ENCODE measurements at regions not wholly inside any gene's neighbourhood (a gene's known extent, or its start where the extent isn't known, plus 50 kb on each side); places are given as distances from the start of the nearest gene placed in this dataset.

- H3K4me3 ChIP-seq (ENCODE audit: insufficient read depth, low read length), result no peak overlapping the region
- H2AFZ ChIP-seq (ENCODE audit: low read length), result no peak overlapping the region
- H3K36me3 ChIP-seq (ENCODE audit: insufficient read depth, low read length), result no peaks in the 10 kb centered on the region
- H4K20me1 ChIP-seq (ENCODE audit: insufficient read depth, low read length), result no peaks in the 10 kb centered on the region
- no peak overlapping the region for H3K27ac ChIP-seq (ENCODE audit: low read depth, low read length)
- no peaks in the 10 kb centered on the region for H3K9me3 ChIP-seq (ENCODE audit: low read depth, low read length)
- TF ChIP-seq CTCF (IDR thresholded peaks at IDR 0.05; ENCODE audit: extremely low read depth, low read depth, low read length), result no peak
- H3K27me3 ChIP-seq (ENCODE audit: insufficient read depth, low read length), result no peaks in the 10 kb centered on the region
- H3K4me2 ChIP-seq (ENCODE audit: insufficient read depth, low read length), result no peak overlapping the region
- DNase-seq (ENCODE audit: insufficient read length, low spot score, missing footprints), result no peak
- no peaks in the 10 kb centered on the region for H3K79me2 ChIP-seq (ENCODE audit: insufficient read depth, low read length)
- no peaks in the 10 kb centered on the region for H3K4me1 ChIP-seq (ENCODE audit: insufficient read depth, low read length)
Observed at GRCh38 chr1:195831789-195832188, 776.5 kb downstream of the KCNT2 start.

GRCh38 chr1:195828325-195828724 is 779.9 kb downstream of the KCNT2 start:
- H3K4me3 ChIP-seq (ENCODE audit: insufficient read depth, low read length), result no peak overlapping the region
- H3K9me3 ChIP-seq (ENCODE audit: low read depth, low read length), result no peaks in the 10 kb centered on the region
- no peaks in the 10 kb centered on the region for H3K4me1 ChIP-seq (ENCODE audit: insufficient read depth, low read length)
- no peak overlapping the region for H2AFZ ChIP-seq (ENCODE audit: low read length)
- TF ChIP-seq CTCF (IDR thresholded peaks at IDR 0.05; ENCODE audit: extremely low read depth, low read depth, low read length), result no peak
- DNase-seq (ENCODE audit: insufficient read length, low spot score, missing footprints), result no peak
- no peaks in the 10 kb centered on the region for H3K79me2 ChIP-seq (ENCODE audit: insufficient read depth, low read length)
- no peaks in the 10 kb centered on the region for H3K27me3 ChIP-seq (ENCODE audit: insufficient read depth, low read length)
- no peaks in the 10 kb centered on the region for H3K36me3 ChIP-seq (ENCODE audit: insufficient read depth, low read length)
- no peak overlapping the region for H3K4me2 ChIP-seq (ENCODE audit: insufficient read depth, low read length)
- no peak overlapping the region for H3K27ac ChIP-seq (ENCODE audit: low read depth, low read length)
- no peaks in the 10 kb centered on the region for H4K20me1 ChIP-seq (ENCODE audit: insufficient read depth, low read length)

GRCh38 chr1:195820925-195821324 is 787.3 kb downstream of the KCNT2 start:
- Histone ChIP-seq H3K79me2 (ENCODE audit: insufficient read depth, low read length) (no peaks in the 10 kb centered on the region), H3K9me3 (ENCODE audit: low read depth, low read length) (peaks cover 3% of the 10 kb centered on the region), H3K27ac (ENCODE audit: low read depth, low read length) (no peak overlapping the region), H3K36me3 (ENCODE audit: insufficient read depth, low read length) (no peaks in the 10 kb centered on the region), H3K4me1 (ENCODE audit: insufficient read depth, low read length) (no peaks in the 10 kb centered on the region), H3K4me2 (ENCODE audit: insufficient read depth, low read length) (no peak overlapping the region), H3K27me3 (ENCODE audit: insufficient read depth, low read length) (no peaks in the 10 kb centered on the region), H4K20me1 (ENCODE audit: insufficient read depth, low read length) (no peaks in the 10 kb centered on the region), H2AFZ (ENCODE audit: low read length) (no peak overlapping the region), H3K4me3 (ENCODE audit: insufficient read depth, low read length) (no peak overlapping the region)
- DNase-seq (ENCODE audit: insufficient read length, low spot score, missing footprints), result no peak
- no peak for TF ChIP-seq CTCF (IDR thresholded peaks at IDR 0.05; ENCODE audit: extremely low read depth, low read depth, low read length)

- Histone ChIP-seq H3K36me3 (ENCODE audit: insufficient read depth, low read length) (no peaks in the 10 kb centered on the region), H3K9me3 (ENCODE audit: low read depth, low read length) (peaks cover 2% of the 10 kb centered on the region), H4K20me1 (ENCODE audit: insufficient read depth, low read length) (no peaks in the 10 kb centered on the region), H3K27me3 (ENCODE audit: insufficient read depth, low read length) (no peaks in the 10 kb centered on the region), H3K4me2 (ENCODE audit: insufficient read depth, low read length) (no peak overlapping the region), H3K4me3 (ENCODE audit: insufficient read depth, low read length) (no peak overlapping the region), H3K27ac (ENCODE audit: low read depth, low read length) (no peak overlapping the region), H3K4me1 (ENCODE audit: insufficient read depth, low read length) (no peaks in the 10 kb centered on the region), H2AFZ (ENCODE audit: low read length) (no peak overlapping the region), H3K79me2 (ENCODE audit: insufficient read depth, low read length) (no peaks in the 10 kb centered on the region)
- DNase-seq (ENCODE audit: insufficient read length, low spot score, missing footprints), result no peak
- no peak for TF ChIP-seq CTCF (IDR thresholded peaks at IDR 0.05; ENCODE audit: extremely low read depth, low read depth, low read length)
Observed at GRCh38 chr1:195806060-195806459, 802.2 kb downstream of the KCNT2 start.

Measured in osteoblast (primary cell).